ENCODE measurements at regions not wholly inside any gene's neighbourhood (a gene's known extent, or its start where the extent isn't known, plus 50 kb on each side); places are given as distances from the start of the nearest gene placed in this dataset.

GRCh38 chr2:221228214-221228769 lies 343.8 kb downstream of the EPHA4 start:
- Histone ChIP-seq H3K27me3 (ENCODE audit: control insufficient read depth in 5 of 5, insufficient read depth in 4 of 5, low read length in 5 of 5) (no peaks in the 10 kb centered on the region), H3K36me3 (ENCODE audit: control insufficient read depth in 5 of 5, insufficient read depth in 5 of 5, low read length in 5 of 5) (no peaks in the 10 kb centered on the region), H3K9me3 (ENCODE audit: control insufficient read depth in 5 of 5, low read length in 5 of 5) (no peaks in the 10 kb centered on the region), H3K27ac (ENCODE audit: low read depth, low read length) (no peak overlapping the region), H3K4me1 (ENCODE audit: control insufficient read depth in 5 of 5, insufficient read depth in 5 of 5, low read length in 5 of 5) (peaks cover 0 to 10% (median 0%) of the 10 kb centered on the region in 5 donors), H3K4me3 (ENCODE audit: low read depth in 1 of 5, low read length in 5 of 5) (no peak overlapping the region), H3K9ac (ENCODE audit: low read length in 5 of 5) (no peak overlapping the region)

- Histone ChIP-seq H3K9ac (ENCODE audit: low read length in 5 of 5) (peak overlapping the region in 1 of 5 donors; percentile 21), H3K27me3 (ENCODE audit: control insufficient read depth in 5 of 5, insufficient read depth in 4 of 5, low read length in 5 of 5) (no peaks in the 10 kb centered on the region), H3K9me3 (ENCODE audit: control insufficient read depth in 5 of 5, low read length in 5 of 5) (no peaks in the 10 kb centered on the region), H3K36me3 (ENCODE audit: control insufficient read depth in 5 of 5, insufficient read depth in 5 of 5, low read length in 5 of 5) (no peaks in the 10 kb centered on the region), H3K4me3 (ENCODE audit: low read depth in 1 of 5, low read length in 5 of 5) (no peak overlapping the region), H3K27ac (ENCODE audit: low read depth, low read length) (peak overlapping the region; percentile 11), H3K4me1 (ENCODE audit: control insufficient read depth in 5 of 5, insufficient read depth in 5 of 5, low read length in 5 of 5) (peaks cover 0 to 10% (median 0%) of the 10 kb centered on the region in 5 donors)
Measured at GRCh38 chr2:221229099-221229498, 343.0 kb downstream of the EPHA4 start.

GRCh38 chr2:221231511-221231910 lies 340.6 kb downstream of the EPHA4 start:
- H3K27ac ChIP-seq (ENCODE audit: low read depth, low read length): no peak overlapping the region
- no peak overlapping the region for H3K4me3 ChIP-seq (ENCODE audit: low read depth in 1 of 5, low read length in 5 of 5)
- H3K9ac ChIP-seq (ENCODE audit: low read length in 5 of 5): no peak overlapping the region
- no peaks in the 10 kb centered on the region for H3K27me3 ChIP-seq (ENCODE audit: control insufficient read depth in 5 of 5, insufficient read depth in 4 of 5, low read length in 5 of 5)
- no peaks in the 10 kb centered on the region for H3K9me3 ChIP-seq (ENCODE audit: control insufficient read depth in 5 of 5, low read length in 5 of 5)
- H3K36me3 ChIP-seq (ENCODE audit: control insufficient read depth in 5 of 5, insufficient read depth in 5 of 5, low read length in 5 of 5): no peaks in the 10 kb centered on the region
- H3K4me1 ChIP-seq (ENCODE audit: control insufficient read depth in 5 of 5, insufficient read depth in 5 of 5, low read length in 5 of 5): peaks cover 0 to 13% (median 0%) of the 10 kb centered on the region in 5 donors

DNA sequence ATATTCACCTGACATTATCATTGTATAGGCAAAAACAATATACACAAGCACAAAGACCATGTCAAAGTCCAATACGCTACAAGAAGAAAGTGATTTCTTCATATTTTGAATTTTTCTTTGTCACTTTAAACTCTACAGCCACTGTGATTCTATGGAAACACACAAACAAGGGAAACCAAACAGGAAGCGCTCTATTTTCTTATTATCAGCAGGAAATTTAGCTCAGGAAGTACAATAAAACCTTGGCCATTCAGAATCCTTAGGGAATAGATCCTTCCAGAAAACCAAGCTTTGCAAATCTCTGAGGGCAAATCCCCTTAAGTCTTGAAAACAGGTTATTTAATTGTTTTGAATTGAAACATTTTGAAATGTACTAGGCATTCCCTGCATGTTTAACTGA lies 336.2 kb downstream of the EPHA4 start:
- Histone ChIP-seq H3K4me1 (ENCODE audit: control insufficient read depth in 5 of 5, insufficient read depth in 5 of 5, low read length in 5 of 5) (peaks cover 0 to 14% (median 0%) of the 10 kb centered on the region in 5 donors), H3K4me3 (ENCODE audit: low read depth in 1 of 5, low read length in 5 of 5) (no peak overlapping the region), H3K27me3 (ENCODE audit: control insufficient read depth in 5 of 5, insufficient read depth in 4 of 5, low read length in 5 of 5) (no peaks in the 10 kb centered on the region), H3K9me3 (ENCODE audit: control insufficient read depth in 5 of 5, low read length in 5 of 5) (no peaks in the 10 kb centered on the region), H3K36me3 (ENCODE audit: control insufficient read depth in 5 of 5, insufficient read depth in 5 of 5, low read length in 5 of 5) (no peaks in the 10 kb centered on the region), H3K27ac (ENCODE audit: low read depth, low read length) (peak overlapping the region; percentile 31), H3K9ac (ENCODE audit: low read length in 5 of 5) (no peak overlapping the region)

DNA sequence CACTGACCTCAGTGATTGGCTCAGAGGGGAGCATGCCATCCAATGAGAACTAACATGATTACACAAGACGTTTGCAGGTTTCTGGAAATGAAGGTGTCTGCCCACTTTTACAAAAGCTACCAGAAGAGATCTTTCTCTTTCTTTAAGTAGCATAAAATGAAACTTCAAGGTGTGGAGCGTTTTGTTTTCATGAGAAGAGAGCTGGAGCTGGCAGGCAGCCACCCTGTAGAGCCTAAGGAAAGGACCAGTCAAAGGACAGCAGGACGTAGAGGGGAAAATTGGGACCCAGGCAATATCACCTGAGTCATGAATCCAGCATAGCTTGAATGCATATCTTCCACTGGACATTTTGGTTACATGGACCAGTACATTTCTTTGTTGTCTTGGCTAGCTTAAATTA lies 331.0 kb downstream of the EPHA4 start:
- H3K9me3 ChIP-seq (ENCODE audit: control insufficient read depth in 5 of 5, low read length in 5 of 5): no peaks in the 10 kb centered on the region
- H3K4me3 ChIP-seq (ENCODE audit: low read depth in 1 of 5, low read length in 5 of 5): no peak overlapping the region
- H3K9ac ChIP-seq (ENCODE audit: low read length in 5 of 5): no peak overlapping the region
- no peak overlapping the region for H3K27ac ChIP-seq (ENCODE audit: low read depth, low read length)
- no peaks in the 10 kb centered on the region for H3K27me3 ChIP-seq (ENCODE audit: control insufficient read depth in 5 of 5, insufficient read depth in 4 of 5, low read length in 5 of 5)
- H3K36me3 ChIP-seq (ENCODE audit: control insufficient read depth in 5 of 5, insufficient read depth in 5 of 5, low read length in 5 of 5): no peaks in the 10 kb centered on the region
- peaks cover 0 to 14% (median 0%) of the 10 kb centered on the region in 5 donors for H3K4me1 ChIP-seq (ENCODE audit: control insufficient read depth in 5 of 5, insufficient read depth in 5 of 5, low read length in 5 of 5)

GRCh38 chr2:221243771-221244170 lies 328.3 kb downstream of the EPHA4 start:
- Histone ChIP-seq H3K4me1 (ENCODE audit: control insufficient read depth in 5 of 5, insufficient read depth in 5 of 5, low read length in 5 of 5) (peaks cover 0 to 3% (median 0%) of the 10 kb centered on the region in 5 donors), H3K9ac (ENCODE audit: low read length in 5 of 5) (no peak overlapping the region), H3K27ac (ENCODE audit: low read depth, low read length) (no peak overlapping the region), H3K27me3 (ENCODE audit: control insufficient read depth in 5 of 5, insufficient read depth in 4 of 5, low read length in 5 of 5) (no peaks in the 10 kb centered on the region), H3K36me3 (ENCODE audit: control insufficient read depth in 5 of 5, insufficient read depth in 5 of 5, low read length in 5 of 5) (no peaks in the 10 kb centered on the region), H3K9me3 (ENCODE audit: control insufficient read depth in 5 of 5, low read length in 5 of 5) (no peaks in the 10 kb centered on the region), H3K4me3 (ENCODE audit: low read depth in 1 of 5, low read length in 5 of 5) (no peak overlapping the region)

DNA sequence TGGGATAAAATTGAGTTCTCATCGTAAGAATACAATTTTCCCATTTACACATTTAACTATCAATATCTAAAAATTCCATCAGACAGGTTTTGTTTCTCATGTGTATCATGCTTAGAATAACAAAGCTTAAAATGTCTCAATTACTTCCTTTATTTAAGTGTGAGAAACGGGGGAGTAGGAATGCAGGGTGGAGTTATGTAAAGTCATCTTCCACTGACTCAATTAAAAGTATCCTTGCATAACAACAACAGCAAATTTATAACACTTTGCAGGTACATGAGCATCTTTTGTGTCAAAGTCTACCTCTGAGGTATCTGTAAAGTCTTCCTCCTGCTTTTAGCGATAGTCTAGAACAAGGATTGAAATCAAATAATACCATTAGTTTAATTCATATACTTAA lies 327.1 kb downstream of the EPHA4 start:
- H3K27me3 ChIP-seq (ENCODE audit: control insufficient read depth in 5 of 5, insufficient read depth in 4 of 5, low read length in 5 of 5): no peaks in the 10 kb centered on the region
- no peak overlapping the region for H3K27ac ChIP-seq (ENCODE audit: low read depth, low read length)
- H3K4me3 ChIP-seq (ENCODE audit: low read depth in 1 of 5, low read length in 5 of 5): no peak overlapping the region
- no peak overlapping the region for H3K9ac ChIP-seq (ENCODE audit: low read length in 5 of 5)
- no peaks in the 10 kb centered on the region for H3K4me1 ChIP-seq (ENCODE audit: control insufficient read depth in 5 of 5, insufficient read depth in 5 of 5, low read length in 5 of 5)
- no peaks in the 10 kb centered on the region for H3K36me3 ChIP-seq (ENCODE audit: control insufficient read depth in 5 of 5, insufficient read depth in 5 of 5, low read length in 5 of 5)
- no peaks in the 10 kb centered on the region for H3K9me3 ChIP-seq (ENCODE audit: control insufficient read depth in 5 of 5, low read length in 5 of 5)

DNA sequence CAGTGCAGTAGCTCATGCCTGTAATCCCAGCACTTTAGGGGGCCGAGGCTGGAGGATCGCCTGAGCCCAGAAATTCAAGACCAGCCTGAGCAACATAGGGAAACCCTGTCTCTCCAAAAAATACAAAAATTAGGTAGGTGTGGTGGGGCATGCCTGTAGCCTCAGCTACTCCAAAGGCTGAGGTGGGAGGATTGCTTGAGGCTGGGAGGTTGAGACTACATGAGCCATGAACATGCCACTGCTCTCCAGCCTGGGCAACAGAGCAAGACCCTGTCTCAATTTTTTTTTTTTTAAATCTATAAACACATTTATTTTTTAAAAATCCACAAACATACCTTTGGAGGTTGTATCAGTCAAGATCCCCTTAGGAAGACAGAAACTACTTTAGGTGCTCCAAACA lies 326.3 kb downstream of the EPHA4 start:
- Histone ChIP-seq H3K4me3 (ENCODE audit: low read depth in 1 of 5, low read length in 5 of 5) (no peak overlapping the region), H3K27me3 (ENCODE audit: control insufficient read depth in 5 of 5, insufficient read depth in 4 of 5, low read length in 5 of 5) (no peaks in the 10 kb centered on the region), H3K36me3 (ENCODE audit: control insufficient read depth in 5 of 5, insufficient read depth in 5 of 5, low read length in 5 of 5) (no peaks in the 10 kb centered on the region), H3K4me1 (ENCODE audit: control insufficient read depth in 5 of 5, insufficient read depth in 5 of 5, low read length in 5 of 5) (no peaks in the 10 kb centered on the region), H3K9ac (ENCODE audit: low read length in 5 of 5) (no peak overlapping the region), H3K27ac (ENCODE audit: low read depth, low read length) (no peak overlapping the region), H3K9me3 (ENCODE audit: control insufficient read depth in 5 of 5, low read length in 5 of 5) (no peaks in the 10 kb centered on the region)

- H3K4me3 ChIP-seq (ENCODE audit: low read depth in 1 of 5, low read length in 5 of 5): no peak overlapping the region
Measured at GRCh38 chr2:221254299-221254698, 317.8 kb downstream of the EPHA4 start.

DNA sequence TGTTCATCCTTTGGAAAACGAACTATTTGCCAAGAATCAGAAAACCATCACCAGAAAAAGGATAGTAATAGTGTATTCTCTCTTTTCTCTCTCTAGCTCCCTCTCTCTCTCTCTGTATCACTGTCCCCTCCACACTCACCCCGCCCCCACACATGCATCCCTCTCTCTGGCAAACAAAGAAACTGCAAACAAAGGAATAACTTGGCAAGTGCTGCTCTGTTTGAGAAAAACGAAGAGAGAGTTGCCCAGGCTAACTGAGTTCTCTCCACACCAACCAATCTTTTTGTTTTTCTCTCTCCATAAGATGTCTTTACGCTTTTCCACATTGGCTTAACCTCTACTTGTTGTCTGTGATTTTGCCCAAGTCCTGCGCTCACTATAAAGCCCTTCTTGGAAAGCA lies 316.2 kb downstream of the EPHA4 start:
- Histone ChIP-seq H3K36me3 (ENCODE audit: control insufficient read depth in 5 of 5, insufficient read depth in 5 of 5, low read length in 5 of 5) (no peaks in the 10 kb centered on the region), H3K27me3 (ENCODE audit: control insufficient read depth in 5 of 5, insufficient read depth in 4 of 5, low read length in 5 of 5) (no peaks in the 10 kb centered on the region), H3K9me3 (ENCODE audit: control insufficient read depth in 5 of 5, low read length in 5 of 5) (peaks cover 0 to 2% (median 0%) of the 10 kb centered on the region in 5 donors), H3K27ac (ENCODE audit: low read depth, low read length) (no peak overlapping the region), H3K4me3 (ENCODE audit: low read depth in 1 of 5, low read length in 5 of 5) (no peak overlapping the region), H3K9ac (ENCODE audit: low read length in 5 of 5) (no peak overlapping the region), H3K4me1 (ENCODE audit: control insufficient read depth in 5 of 5, insufficient read depth in 5 of 5, low read length in 5 of 5) (no peaks in the 10 kb centered on the region)

More at GRCh38 chr2:221254299-221254698, 317.8 kb downstream of the EPHA4 start:
- Histone ChIP-seq H3K9ac (ENCODE audit: low read length in 5 of 5) (no peak overlapping the region), H3K4me1 (ENCODE audit: control insufficient read depth in 5 of 5, insufficient read depth in 5 of 5, low read length in 5 of 5) (no peaks in the 10 kb centered on the region), H3K27me3 (ENCODE audit: control insufficient read depth in 5 of 5, insufficient read depth in 4 of 5, low read length in 5 of 5) (no peaks in the 10 kb centered on the region), H3K9me3 (ENCODE audit: control insufficient read depth in 5 of 5, low read length in 5 of 5) (peaks cover 0 to 2% (median 0%) of the 10 kb centered on the region in 5 donors), H3K36me3 (ENCODE audit: control insufficient read depth in 5 of 5, insufficient read depth in 5 of 5, low read length in 5 of 5) (no peaks in the 10 kb centered on the region), H3K27ac (ENCODE audit: low read depth, low read length) (no peak overlapping the region)

All from subcutaneous abdominal adipose tissue (tissue), 5 donors.